Thyroid gland (tissue), 4 donors: ENCODE measurements at regions not wholly inside any gene's neighbourhood (a gene's known extent, or its start where the extent isn't known, plus 50 kb on each side); places are given as distances from the start of the nearest gene placed in this dataset.

Source experiments
- CTCF ChIP-seq, 6 experiments: fragments of 200-600 bp in 3 of 6; fragments of 450-650 bp in 3 of 6; sonication (generic) in 3 of 6; IDR thresholded peaks; one replicate each; pipeline ENCODE4 v1.5.1; 2016 to 2019; ENCODE audit warnings: antibody characterized with exemption in 6 of 6, mild to moderate bottlenecking in 2 of 6, inconsistent platforms in 1 of 6, moderate library complexity in 1 of 6
- POLR2A ChIP-seq, 2 donors: fragments of 450-650 bp; IDR thresholded peaks; one replicate each; pipeline ENCODE4 v1.6.1; 2017; ENCODE audit warnings: antibody characterized with exemption in 2 of 2, mild to moderate bottlenecking in 2 of 2, moderate library complexity in 1 of 2

GRCh38 chr1:119210296-119210649, 69.8 kb upstream of the WARS2 start:
- TF ChIP-seq POLR2A (IDR thresholded peaks at IDR 0.05), result no peak
- TF ChIP-seq CTCF (IDR thresholded peaks at IDR 0.05), result no peak
